GM18511 (cell line): ENCODE measurements at regions not wholly inside any gene's neighbourhood (a gene's known extent, or its start where the extent isn't known, plus 50 kb on each side); places are given as distances from the start of the nearest gene placed in this dataset.
"Not testable (repeated sequence)": the region's sequence is repeated elsewhere in the genome, so short reads cannot be mapped to it uniquely, and the experiment has no call there.

Experiments
- ATAC-seq: cut with Tn5 transposase; IDR thresholded peaks from one replicate; pipeline ENCODE4 v1.9.1; 2021; ENCODE audit warnings: mild to moderate bottlenecking, moderate library complexity; ENCODE audit not compliant: unreplicated experiment

DNA sequence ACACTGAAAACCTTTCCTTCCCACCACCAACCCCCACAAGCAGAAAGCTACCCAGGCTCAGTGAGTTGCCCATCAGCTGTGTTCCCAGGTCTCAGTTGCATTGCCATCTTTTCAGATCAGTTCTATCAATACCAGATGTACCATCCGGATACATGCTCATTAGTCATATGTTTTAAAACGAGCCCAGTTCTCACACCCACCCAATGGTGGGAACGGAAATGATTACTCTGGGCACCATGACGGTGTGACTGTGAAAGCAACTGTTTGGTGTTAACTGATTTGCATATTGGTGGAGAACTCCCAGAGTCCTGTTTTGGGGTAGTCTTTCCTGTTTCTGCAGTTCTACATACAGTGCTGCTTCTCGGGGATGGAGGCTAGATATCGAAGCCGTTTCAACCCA lies 212.3 kb downstream of the TRIM36 start:
- peak; percentile 86 for ATAC-seq

GRCh38 chr5:114953565-114953964 lies 216.1 kb downstream of the TRIM36 start:
- peak; percentile 43 for ATAC-seq

- no peak for ATAC-seq
Observed at GRCh38 chr5:114952876-114953275, 216.8 kb downstream of the TRIM36 start.

DNA sequence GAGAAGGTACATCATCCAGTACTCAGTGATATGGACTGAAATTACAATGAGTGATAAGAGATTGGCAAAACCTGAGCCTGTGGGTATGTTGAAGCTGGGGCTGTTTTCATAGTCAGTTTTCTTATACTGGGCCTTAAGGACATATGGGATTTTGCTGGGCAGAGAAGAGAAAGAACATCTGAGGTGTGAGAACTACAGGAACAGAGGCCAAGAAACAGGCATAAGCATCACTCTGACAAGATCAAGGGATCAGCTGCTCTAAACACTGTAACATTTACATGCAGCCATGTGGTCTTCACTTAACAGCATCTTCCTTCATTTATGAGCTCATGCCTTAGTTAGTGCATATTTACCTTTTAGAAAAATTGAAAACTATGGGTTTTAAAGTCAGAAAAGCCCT lies 220.0 kb downstream of the TRIM36 start:
- ATAC-seq = no peak

- ATAC-seq = no peak
Observed at GRCh38 chr5:114948986-114949621, 220.6 kb downstream of the TRIM36 start.

DNA sequence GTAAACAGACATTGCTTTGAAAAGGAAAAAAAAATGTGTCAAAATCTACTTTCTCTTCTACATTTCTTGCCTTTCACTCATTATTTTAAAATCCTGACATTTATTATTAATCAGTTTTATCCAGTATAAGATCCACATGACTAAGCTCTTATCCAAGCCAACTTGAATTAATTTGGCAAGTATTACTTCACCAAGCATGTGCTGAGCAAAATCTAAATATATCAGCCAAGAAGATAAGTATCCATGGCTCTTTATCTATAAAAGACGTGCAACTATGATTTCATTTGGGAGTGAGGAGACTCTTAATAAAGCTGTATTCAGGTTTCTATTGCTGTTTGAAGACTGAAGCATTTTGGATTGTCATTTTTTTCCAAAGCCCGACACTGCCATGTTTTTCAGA lies 221.3 kb downstream of the TRIM36 start:
- no peak for ATAC-seq

- ATAC-seq = no peak
Observed at GRCh38 chr5:114940709-114941108, 229.0 kb downstream of the TRIM36 start.

DNA sequence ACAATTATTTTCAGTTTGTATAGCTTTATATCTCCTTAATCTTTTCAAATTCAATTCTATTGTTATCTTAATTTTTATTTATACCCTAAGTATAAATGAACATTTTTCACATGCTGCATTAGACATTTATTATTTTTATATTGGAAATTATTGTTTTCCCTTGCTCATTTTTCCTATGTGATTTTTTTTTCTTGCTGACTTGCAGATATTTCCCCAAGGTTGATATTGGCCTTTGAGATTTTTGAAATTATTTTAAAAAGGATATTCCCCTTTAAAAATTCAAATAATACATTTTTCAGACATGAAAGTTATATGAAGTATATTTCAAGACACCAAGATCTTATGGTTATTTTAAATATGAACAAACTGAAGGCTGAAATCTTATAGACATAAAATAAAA lies 234.2 kb downstream of the TRIM36 start:
- ATAC-seq = no peak

DNA sequence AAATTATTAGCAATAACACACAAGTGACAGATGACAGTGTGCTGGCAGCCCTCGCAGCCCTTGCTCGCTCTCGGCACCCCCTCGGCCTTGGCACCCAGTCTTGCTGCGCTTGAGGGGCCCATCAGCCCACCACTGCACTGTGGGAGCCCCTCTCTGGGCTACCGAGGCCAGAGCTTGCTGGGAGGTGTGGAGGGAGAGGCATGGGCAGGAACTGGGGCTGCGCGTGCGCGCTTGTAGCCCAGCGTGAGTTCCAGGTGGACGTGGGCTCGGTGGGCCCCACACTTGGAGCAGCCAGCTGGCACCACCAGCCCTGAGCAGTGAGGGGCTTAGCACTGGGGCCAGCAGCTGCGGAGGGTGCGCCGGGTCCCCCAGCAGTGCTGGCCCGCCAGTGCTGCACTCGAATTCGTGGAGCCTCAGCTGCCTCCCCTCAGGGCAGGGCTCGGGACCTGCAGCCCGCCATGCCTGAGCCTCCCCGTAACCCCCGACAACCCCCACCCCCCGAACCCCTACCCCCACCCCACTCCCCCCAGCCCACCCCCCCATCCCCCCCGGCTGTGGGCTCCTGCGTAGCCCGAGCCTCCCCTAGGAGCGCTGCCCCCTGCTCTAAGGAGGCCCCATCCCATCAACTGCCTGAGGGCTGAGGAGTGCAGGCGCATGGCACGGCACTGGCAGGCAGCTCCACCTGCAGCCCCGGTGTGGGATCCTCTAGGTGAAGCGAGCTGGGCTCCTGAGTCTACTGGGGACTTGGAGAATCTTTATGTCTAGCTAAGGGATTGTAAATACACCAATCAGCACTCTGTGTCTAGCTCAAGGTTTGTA lies 240.9 kb downstream of the TRIM36 start:
- ATAC-seq = no peak

DNA sequence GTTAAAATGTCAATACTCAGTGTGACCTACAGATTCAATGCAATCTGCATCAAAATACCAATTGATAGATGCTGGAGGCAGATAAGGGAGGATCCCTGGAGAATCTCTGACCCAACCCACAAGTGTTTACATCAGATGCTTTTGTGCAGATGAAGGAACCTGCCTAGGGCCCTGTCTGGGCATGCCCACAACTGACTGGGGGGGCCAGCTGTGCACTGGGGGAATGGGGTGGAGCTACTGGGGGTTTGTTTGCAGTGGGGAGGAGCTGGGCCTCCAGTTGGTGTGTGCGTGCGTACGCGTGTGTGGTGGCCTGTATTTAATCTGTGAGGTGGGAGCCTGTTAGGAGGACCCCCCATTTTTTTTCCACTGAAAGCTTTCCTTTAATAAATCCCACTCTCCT lies 244.9 kb downstream of the TRIM36 start:
- no peak for ATAC-seq

- no peak for ATAC-seq
Observed at GRCh38 chr5:114912189-114912920, 257.4 kb downstream of the TRIM36 start.

GRCh38 chr5:114910727-114911126 lies 259.0 kb downstream of the TRIM36 start:
- no peak for ATAC-seq

- ATAC-seq = no peak
Observed at GRCh38 chr5:114909424-114909823, 260.3 kb downstream of the TRIM36 start.

GRCh38 chr5:114903767-114904166 lies 265.9 kb downstream of the TRIM36 start:
- ATAC-seq = no peak

- ATAC-seq = no peak
Observed at GRCh38 chr5:114898602-114899001, 271.1 kb downstream of the TRIM36 start.

- no peak for ATAC-seq
Observed at GRCh38 chr5:114883675-114884074, 286.0 kb downstream of the TRIM36 start.

- ATAC-seq = no peak
Observed at GRCh38 chr5:114859438-114859735, 310.3 kb downstream of the TRIM36 start.

DNA sequence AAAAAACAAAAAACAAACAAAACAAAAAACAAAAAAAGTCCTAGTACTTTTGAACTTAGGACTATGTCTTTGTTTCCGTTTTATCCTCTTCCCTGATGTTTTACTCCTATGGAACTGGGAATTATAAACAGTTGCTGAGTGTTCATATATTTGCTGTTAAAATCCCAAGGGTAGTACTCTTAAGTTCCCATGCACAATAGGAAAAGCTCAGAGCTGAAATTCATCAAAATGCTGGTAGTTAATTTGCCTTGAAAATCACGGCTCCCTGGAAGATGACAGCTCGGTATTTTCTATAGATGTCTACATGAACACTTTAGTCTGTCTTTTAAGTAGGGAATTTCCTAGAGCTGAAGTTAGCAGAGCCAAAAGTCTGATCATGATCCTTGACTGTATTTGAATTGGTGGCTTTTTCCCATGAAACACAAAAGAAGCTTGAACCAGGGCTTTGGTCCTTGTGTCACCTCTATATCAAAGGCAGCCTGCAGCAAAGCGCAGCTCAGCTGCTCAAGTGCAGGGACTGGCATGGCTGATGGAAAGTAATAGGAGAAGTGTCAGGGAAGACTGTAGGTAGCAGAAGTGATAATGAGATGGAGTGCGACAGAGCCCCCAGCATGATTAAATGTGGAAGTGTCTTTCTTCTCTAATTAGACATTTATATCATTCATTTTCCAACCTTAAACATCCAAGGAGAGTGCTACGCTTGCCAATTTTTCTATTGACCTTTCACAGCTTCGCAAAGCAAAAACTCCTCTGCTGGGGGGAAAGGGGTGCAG lies 310.9 kb downstream of the TRIM36 start:
- no peak for ATAC-seq

DNA sequence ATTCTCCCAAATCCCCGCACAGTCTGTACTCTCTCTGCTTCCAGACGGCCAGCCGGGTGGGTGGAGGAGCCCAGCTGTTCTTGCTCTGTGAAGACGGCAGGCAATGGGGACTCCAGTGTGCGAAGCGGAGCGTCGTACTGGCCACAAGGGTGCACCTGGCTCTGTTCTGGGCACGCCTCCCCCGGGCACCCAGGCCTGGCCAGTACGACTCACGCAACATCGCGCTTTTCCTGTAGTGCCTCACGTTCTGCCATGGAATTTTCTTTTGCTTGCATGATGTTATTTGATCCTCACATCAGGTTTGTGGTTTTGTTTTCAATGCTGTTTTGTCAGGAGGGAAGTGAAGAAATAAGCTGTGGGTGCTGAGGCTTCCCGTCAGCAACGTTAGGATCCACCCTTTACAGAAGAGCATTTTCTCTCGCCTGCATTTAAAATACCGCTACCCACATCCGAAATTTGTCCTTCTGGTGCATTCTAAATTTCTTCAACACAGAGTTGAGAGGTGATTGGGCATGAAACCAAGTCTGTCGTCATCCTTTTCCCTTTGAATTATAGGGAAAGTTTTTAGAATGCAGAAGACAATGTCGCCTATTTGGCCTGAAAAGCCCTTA lies 311.7 kb downstream of the TRIM36 start:
- no peak for ATAC-seq

GRCh38 chr5:114844711-114845110 lies 325.0 kb downstream of the TRIM36 start:
- ATAC-seq = not testable (repeated sequence)

DNA sequence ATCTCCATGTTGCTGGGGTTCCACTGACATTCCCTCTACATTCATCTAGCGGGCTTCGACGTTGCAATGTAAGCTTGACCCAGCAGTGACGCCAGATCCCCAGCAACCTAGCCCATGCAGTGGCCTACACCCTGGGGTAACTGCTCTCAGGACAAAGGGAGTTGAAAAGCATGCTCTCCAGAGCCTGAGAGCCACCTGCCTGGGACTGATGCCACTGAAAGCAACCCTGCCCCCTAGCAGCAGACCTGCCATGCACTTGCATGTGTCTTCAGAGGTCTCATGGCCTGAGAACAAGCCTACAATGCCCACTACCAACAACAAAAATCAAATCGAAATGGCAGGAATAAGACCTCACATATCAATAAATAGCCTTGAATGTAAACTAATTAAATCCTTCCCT lies 330.3 kb downstream of the TRIM36 start:
- no peak for ATAC-seq
